ENCODE measurements at regions not wholly inside any gene's neighbourhood (a gene's known extent, or its start where the extent isn't known, plus 50 kb on each side); places are given as distances from the start of the nearest gene placed in this dataset.

DNA sequence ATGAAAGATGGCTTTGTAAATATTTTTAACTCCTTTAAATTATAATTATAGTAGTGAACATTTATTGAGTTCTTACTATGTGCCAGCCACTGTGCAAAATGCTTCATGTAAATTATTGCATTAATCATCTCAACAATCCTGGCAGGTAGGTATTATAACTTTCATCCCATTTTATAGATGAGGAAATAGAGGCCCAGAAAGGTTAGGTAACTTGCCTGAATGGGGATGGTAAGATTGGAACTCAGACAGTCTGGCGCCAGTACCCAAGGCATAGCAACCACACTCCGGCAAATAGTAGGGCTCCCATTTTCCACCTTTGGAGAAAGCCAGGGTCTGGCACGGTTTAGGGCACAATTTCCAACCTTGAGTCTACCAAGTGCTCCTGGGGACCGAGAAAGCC is 129.8 kb downstream of the VEGFA start:
- H3K36me3 ChIP-seq = no peaks in the 10 kb centered on the region
- TF ChIP-seq, protein P1, sequence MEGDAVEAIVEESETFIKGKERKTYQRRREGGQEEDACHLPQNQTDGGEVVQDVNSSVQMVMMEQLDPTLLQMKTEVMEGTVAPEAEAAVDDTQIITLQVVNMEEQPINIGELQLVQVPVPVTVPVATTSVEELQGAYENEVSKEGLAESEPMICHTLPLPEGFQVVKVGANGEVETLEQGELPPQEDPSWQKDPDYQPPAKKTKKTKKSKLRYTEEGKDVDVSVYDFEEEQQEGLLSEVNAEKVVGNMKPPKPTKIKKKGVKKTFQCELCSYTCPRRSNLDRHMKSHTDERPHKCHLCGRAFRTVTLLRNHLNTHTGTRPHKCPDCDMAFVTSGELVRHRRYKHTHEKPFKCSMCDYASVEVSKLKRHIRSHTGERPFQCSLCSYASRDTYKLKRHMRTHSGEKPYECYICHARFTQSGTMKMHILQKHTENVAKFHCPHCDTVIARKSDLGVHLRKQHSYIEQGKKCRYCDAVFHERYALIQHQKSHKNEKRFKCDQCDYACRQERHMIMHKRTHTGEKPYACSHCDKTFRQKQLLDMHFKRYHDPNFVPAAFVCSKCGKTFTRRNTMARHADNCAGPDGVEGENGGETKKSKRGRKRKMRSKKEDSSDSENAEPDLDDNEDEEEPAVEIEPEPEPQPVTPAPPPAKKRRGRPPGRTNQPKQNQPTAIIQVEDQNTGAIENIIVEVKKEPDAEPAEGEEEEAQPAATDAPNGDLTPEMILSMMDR (IDR thresholded peaks at IDR 0.05) = no peak
- no peaks in the 10 kb centered on the region for H3K27me3 ChIP-seq (ENCODE audit: low read depth)
- ATAC-seq = no peak
- no peaks in the 10 kb centered on the region for H3K4me1 ChIP-seq
- H3K4me3 ChIP-seq = no peak overlapping the region
- no peaks in the 10 kb centered on the region for H3K9me3 ChIP-seq
- H3K27ac ChIP-seq = no peak overlapping the region
- no peak for DNase-seq
- intact Hi-C loops (cut with DNase I) = no loop called here

DNA sequence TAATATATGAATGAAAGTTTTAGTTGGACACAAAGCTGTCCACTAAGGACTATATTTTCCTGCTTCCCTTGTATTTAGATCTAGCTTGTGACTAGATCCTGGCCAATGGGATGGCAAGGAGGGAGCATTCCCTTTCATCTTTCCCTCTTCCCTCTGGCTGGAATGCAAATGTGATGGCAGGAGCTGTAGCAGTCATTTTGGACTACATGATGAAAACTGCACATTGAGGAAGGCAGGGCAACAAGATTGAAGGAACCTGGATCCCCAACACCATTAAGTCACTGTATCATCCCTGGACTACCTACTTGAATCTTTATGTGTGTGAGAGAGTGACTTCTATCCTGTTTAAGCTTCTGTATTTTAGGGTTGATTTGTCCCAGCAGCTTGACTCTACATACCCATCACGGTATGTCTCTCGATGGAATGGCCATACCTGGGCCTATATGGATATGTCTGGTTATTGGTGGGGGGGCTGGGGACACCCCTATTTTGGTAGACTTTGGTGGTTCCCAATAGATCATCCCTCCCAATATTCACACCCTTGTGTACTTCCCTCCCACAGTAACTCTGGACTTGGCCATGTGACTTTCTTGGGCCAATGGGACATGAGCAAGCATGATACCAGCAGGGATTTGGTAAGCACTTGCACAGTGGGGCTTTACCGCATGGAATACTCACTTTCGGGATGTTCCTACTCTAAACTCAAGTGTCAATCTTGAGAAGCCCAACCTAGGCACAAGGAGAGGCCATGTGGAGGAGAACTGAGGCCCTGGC is 128.5 kb downstream of the VEGFA start:
- no peaks in the 10 kb centered on the region for H3K36me3 ChIP-seq
- intact Hi-C loops (cut with DNase I) = no loop called here

DNA sequence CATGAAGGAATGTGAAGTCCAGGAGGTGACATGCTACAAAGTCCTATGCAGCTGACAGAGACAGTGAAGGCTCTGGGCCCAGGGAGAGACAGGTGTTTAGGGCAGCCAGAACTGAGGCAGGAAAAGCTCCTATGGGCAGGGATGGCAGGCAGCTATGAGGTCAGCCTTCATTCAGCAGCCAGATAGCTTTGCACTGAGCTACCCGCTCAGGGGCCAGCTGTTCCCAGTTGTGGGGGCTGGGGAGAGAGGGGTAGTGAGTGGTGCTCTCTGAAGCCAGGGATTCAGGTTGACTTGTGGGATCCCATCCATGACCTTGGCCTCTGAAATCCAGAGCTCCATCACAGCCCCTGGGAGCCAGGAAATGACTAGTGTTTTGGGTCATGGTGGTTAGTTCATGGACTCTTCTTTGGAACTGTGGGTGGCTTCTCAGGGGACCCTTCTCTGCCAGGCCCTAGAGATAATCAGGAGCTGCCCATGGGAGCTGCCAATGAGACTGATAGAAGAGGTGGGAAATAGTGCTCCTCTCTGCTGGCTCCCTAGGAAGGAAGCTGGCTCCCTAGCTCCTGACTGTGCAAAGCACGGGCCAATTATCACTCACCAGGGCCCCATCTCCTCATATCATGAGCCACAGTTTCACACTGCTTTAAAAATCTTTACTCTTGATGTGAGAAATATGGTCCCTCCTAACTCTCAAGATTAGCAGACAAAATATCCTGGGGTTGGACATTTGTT is 127.7 kb downstream of the VEGFA start:
- H3K27me3 ChIP-seq (ENCODE audit: low read depth) = no peaks in the 10 kb centered on the region
- TF ChIP-seq, protein P1 (IDR thresholded peaks at IDR 0.05) = no peak
- no peak overlapping the region for H3K4me3 ChIP-seq
- DNase-seq (no peak), ATAC-seq (no peak)
- no peaks in the 10 kb centered on the region for H3K9me3 ChIP-seq
- intact Hi-C loops (cut with DNase I) = no loop called here
- H3K27ac ChIP-seq = no peak overlapping the region
- H3K4me1 ChIP-seq = no peaks in the 10 kb centered on the region
- no peaks in the 10 kb centered on the region for H3K36me3 ChIP-seq

More for the DNA sequence above, 128.5 kb downstream of the VEGFA start:
- Histone ChIP-seq H3K4me3 (no peak overlapping the region), H3K4me1 (no peaks in the 10 kb centered on the region), H3K27ac (no peak overlapping the region), H3K9me3 (no peaks in the 10 kb centered on the region), H3K27me3 (ENCODE audit: low read depth) (no peaks in the 10 kb centered on the region)
- no peak for ATAC-seq
- no peak for DNase-seq
- TF ChIP-seq, protein P1 (IDR thresholded peaks at IDR 0.05) = no peak

DNA sequence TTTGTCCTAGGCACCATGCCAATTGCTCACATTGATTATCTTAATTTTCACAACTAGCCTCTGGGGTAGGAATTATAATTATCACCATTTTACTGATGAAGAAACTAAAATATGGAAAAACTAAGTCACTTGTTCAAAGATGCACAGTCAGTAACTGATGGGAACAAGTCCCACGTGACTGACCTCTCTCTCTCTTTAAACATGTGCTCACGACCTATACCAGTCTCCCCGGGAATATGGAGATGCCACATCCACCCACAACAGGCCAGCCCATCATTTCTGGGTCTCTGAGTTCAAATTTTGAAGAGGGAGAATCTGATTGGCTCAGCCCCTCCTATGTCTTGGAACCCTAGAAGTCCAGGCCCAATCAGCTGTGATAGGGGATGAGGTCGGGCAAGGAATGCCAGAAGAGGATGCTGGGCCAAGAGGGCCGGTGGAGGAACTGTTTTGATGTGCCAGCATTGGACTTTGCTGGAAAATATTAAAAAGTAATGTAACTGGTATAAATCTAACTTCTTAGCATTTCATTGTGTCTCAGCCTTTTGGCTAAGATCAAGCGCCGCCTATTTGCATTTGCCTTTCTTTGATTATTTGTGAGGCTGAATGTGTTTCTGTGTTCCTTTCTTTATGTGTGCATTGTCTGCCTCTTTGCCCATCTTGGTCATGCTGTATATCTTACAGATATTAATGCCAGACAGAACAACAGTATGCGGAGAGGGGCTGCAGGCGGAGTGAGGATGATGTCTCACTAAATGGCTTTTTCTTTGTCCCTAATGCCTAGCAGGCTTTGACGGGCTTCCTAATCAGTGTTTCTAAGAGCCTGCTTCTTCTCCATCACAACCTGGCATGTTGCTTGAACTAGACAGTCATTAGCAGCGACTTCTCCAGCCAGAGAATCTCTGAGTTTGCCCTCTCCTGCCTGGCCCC is 126.6 kb downstream of the VEGFA start:
- DNase-seq (no peak), ATAC-seq (no peak)
- Histone ChIP-seq H3K4me1 (no peaks in the 10 kb centered on the region), H3K27me3 (ENCODE audit: low read depth) (peaks cover 4% of the 10 kb centered on the region), H3K36me3 (no peaks in the 10 kb centered on the region), H3K27ac (no peak overlapping the region), H3K4me3 (no peak overlapping the region), H3K9me3 (no peaks in the 10 kb centered on the region)
- intact Hi-C loops (cut with DNase I) = no loop called here
- TF ChIP-seq, protein P1 (IDR thresholded peaks at IDR 0.05) = no peak

DNA sequence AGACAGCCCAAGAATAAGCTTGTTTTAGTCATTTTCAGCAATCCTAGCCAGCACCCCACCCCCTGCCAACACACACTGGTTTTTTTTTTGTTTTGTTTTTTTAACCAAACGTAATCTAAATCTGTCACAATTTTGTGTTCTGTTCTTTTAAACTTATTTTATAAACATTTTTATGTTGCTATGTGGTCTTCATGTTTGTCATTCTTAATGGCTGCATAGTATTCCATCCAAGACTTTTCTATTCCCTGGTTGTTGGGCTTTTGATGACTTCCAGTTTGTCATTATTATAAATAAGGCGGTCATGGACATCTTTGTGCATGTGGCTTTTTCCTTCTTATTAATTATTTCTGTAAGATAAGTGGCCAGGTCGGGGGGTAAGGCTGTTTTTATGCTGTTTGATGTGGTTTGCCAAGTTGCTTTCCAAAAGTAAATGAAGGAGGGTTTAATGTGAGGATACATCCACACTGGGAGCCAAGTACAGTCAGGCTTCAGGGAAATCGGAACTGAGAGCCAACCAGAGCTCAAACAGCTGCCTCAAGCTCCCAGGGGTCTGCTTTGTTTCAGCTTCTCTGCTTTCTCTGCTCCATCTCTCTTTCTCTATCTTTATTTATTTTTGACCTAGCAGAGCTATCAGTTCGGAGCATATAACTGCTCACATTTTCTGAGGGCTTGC is 125.8 kb downstream of the VEGFA start:
- intact Hi-C loops (cut with DNase I) = no loop called here
- Histone ChIP-seq H3K4me3 (no peak overlapping the region), H3K4me1 (no peaks in the 10 kb centered on the region), H3K27ac (no peak overlapping the region), H3K36me3 (no peaks in the 10 kb centered on the region), H3K9me3 (no peaks in the 10 kb centered on the region), H3K27me3 (ENCODE audit: low read depth) (peaks cover 6% of the 10 kb centered on the region)
- TF ChIP-seq, protein P1 (IDR thresholded peaks at IDR 0.05) = no peak
- no peak for DNase-seq
- no peak for ATAC-seq

Measured in lower lobe of right lung (tissue), 2 donors.